Omental fat pad (tissue), 3 donors: ENCODE measurements at regions not wholly inside any gene's neighbourhood (a gene's known extent, or its start where the extent isn't known, plus 50 kb on each side); places are given as distances from the start of the nearest gene placed in this dataset.

Experiments used
- ATAC-seq: fragments of 150-250 bp; one replicate; pipeline ENCODE4 v1.9.1; 2016; ENCODE audit warnings: mild to moderate bottlenecking, moderate library complexity; ENCODE audit not compliant: low FRiP score
- DNase-seq: peaks from one replicate; pipeline ENCODE4 v3.0.0-alpha.2; 2019; ENCODE audit warnings: low spot score
- TF ChIP-seq, protein P1 (sequence below), 3 donors: fragments of 450-650 bp; IDR thresholded peaks; one replicate each; pipeline ENCODE4 v1.5.1; 2016 to 2017; ENCODE audit warnings: antibody characterized with exemption in 3 of 3, mild to moderate bottlenecking in 3 of 3, moderate library complexity in 2 of 3

DNA sequence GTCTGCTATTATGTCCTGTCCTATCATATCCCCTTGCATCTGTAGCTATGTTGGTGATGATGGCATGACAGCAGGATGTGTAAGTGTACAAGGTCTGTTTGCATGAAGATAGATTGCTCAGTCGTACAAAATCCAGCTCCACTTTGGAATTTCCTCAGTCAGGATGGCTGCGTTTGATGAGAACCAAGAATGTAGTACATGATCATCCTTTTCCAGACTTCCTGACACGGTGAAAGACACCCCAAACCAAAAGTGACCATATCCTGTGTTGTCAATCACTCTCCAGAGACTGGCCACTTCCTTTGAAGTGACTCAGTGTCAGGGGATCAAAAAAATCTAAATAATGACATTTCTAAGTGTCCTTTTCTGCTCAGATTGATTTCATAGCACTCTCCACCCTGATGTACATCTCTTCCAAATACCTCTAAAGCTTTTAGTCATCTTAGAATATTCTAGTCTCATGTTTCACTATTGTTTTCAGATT, 213.4 kb downstream of the PLK2 start:
- DNase-seq (no peak), ATAC-seq (no peak)
- TF ChIP-seq, protein P1, sequence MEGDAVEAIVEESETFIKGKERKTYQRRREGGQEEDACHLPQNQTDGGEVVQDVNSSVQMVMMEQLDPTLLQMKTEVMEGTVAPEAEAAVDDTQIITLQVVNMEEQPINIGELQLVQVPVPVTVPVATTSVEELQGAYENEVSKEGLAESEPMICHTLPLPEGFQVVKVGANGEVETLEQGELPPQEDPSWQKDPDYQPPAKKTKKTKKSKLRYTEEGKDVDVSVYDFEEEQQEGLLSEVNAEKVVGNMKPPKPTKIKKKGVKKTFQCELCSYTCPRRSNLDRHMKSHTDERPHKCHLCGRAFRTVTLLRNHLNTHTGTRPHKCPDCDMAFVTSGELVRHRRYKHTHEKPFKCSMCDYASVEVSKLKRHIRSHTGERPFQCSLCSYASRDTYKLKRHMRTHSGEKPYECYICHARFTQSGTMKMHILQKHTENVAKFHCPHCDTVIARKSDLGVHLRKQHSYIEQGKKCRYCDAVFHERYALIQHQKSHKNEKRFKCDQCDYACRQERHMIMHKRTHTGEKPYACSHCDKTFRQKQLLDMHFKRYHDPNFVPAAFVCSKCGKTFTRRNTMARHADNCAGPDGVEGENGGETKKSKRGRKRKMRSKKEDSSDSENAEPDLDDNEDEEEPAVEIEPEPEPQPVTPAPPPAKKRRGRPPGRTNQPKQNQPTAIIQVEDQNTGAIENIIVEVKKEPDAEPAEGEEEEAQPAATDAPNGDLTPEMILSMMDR (IDR thresholded peaks at IDR 0.05): no peak

DNA sequence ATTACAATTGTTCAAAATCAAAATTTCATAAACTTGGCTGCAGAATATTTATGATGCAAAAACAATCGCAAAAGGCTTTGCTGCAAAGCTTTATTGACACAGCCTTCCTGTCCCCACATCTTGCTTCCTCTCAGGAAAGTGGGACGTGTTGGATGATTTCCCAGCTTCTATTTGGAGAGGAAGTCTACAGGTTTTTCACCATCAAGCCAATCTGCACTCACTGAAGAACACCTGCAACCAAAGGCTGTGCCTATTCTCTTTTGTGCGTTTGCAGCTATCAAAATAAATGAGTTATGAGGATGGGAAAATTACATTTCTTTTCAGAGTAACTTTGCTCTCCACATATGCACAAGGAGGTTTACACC, 214.4 kb downstream of the PLK2 start:
- DNase-seq: no peak
- no peak for ATAC-seq
- TF ChIP-seq, protein P1 (IDR thresholded peaks at IDR 0.05): no peak

DNA sequence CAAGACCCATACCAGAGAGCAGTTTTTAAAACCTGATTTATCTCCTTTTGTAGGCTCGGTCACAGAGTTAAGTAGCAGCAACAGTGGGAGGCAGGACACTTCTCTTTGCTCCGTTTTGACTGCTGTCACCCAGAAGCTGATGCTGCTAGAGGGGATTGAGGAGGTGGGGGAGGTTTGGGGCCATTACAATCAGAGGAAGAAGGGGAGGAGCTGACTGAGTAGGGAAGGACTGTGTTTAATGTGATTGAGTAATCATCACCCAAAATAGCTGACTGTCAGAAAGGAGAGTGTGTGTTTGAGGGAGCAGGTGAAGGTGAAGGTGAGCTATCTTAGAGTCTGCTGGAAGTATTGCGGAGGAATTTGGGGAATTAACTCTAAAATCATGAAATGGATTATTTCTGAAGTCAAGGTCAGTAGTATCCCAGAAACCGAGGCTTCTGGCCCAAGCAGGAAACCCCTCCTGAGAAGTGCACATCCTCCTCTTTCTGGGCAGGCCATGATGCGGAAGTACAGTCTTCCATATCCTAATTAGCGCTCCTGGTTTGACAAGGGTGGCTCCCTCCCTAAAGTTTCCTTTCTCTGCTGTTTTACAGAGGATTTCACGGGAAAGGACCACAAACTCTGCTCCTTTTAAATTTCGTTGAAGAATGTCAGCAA, 214.9 kb downstream of the PLK2 start:
- TF ChIP-seq, protein P1 (IDR thresholded peaks at IDR 0.05): no peak
- ATAC-seq: no peak

DNA sequence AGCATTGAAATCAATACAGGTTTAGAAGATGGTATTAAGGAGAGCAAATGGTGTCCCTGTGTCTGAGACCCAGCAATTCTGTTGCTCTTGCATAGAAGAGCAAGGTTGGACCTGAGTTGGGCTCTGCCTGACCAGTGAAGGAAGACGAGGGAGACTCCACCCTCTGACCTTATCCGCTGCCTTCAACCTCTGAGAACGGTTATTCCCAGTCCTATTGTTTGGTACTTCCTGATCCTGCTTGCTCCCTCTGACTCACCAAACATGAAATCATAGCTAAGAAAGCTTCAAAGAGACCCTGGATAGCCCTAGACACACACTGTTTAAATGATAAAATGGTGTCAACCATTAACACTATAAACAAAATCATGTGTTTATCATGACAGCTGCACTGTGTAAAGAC, 218.5 kb downstream of the PLK2 start:
- TF ChIP-seq, protein P1 (IDR thresholded peaks at IDR 0.05): no peak
- DNase-seq (no peak), ATAC-seq (peak; percentile 52)

More for the DNA sequence above, 214.9 kb downstream of the PLK2 start:
- no peak for DNase-seq

GRCh38 chr5:58240322-58240721, 219.6 kb downstream of the PLK2 start:
- TF ChIP-seq, protein P1 (IDR thresholded peaks at IDR 0.05): no peak

GRCh38 chr5:58239731-58240130, 220.2 kb downstream of the PLK2 start:
- no peak for DNase-seq
- TF ChIP-seq, protein P1 (IDR thresholded peaks at IDR 0.05): no peak
- no peak for ATAC-seq

More at GRCh38 chr5:58240322-58240721, 219.6 kb downstream of the PLK2 start:
- DNase-seq: no peak
- ATAC-seq: no peak

- DNase-seq (no peak), ATAC-seq (no peak)
- TF ChIP-seq, protein P1 (IDR thresholded peaks at IDR 0.05): no peak
Observed at GRCh38 chr5:58239045-58239444, 220.8 kb downstream of the PLK2 start.
